ENCODE measurements at regions not wholly inside any gene's neighbourhood (a gene's known extent, or its start where the extent isn't known, plus 50 kb on each side); places are given as distances from the start of the nearest gene placed in this dataset.
A peak's percentile ranks its signal among the peaks of the same experiment; 100 is the strongest.
"Not testable (repeated sequence)": the region's sequence is repeated elsewhere in the genome, so short reads cannot be mapped to it uniquely, and the experiment has no call there.

GRCh38 chr2:37806004-37806403, 119.1 kb upstream of the RMDN2 start:
- DNase-seq (ENCODE audit: low spot score), result not testable (repeated sequence)

- DNase-seq (ENCODE audit: low spot score), result no peak
Measured at GRCh38 chr2:37809525-37809924, 115.6 kb upstream of the RMDN2 start.

GRCh38 chr2:37809931-37810570, 115.0 kb upstream of the RMDN2 start:
- no peak for DNase-seq (ENCODE audit: low spot score)

GRCh38 chr2:37812414-37812813, 112.7 kb upstream of the RMDN2 start:
- no peak for DNase-seq (ENCODE audit: low spot score)

DNA sequence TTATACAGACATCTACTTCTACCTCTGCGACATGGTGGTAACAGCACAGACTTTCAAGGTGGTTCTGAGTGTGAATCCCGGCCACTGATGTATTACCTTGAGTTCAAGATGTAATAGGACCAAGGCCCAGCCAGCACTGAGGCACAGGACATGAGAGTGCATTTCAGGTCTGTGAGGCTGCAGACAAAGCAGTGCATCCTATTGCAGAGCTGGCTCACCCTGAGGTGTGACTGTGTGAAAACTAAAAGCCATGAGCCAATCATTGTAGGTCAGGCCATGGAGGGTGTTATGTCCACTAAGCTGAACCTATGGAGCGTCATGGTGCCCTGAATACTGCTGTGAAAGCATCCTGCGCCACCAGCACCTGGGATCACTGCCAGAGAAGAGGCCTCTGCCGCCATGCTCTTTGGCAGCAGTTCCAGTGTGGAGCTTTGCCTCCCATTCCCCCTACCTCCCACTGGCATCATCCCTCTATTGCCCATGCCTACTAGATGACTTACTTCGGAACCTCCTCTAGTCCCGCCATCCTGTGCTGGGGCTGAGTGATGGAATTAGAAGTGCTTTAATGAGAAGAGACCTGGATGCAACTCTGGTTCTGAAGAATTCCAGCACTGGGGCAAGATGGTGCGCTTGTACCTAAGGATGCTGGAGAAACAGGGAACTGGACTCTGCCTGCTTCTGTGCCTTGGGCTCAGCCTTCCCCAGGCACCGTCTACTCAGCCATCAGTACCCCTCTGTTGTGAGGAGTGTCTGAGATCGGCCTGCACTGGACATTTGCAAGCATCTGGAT, 112.0 kb upstream of the RMDN2 start:
- DNase-seq (ENCODE audit: low spot score), result no peak

DNA sequence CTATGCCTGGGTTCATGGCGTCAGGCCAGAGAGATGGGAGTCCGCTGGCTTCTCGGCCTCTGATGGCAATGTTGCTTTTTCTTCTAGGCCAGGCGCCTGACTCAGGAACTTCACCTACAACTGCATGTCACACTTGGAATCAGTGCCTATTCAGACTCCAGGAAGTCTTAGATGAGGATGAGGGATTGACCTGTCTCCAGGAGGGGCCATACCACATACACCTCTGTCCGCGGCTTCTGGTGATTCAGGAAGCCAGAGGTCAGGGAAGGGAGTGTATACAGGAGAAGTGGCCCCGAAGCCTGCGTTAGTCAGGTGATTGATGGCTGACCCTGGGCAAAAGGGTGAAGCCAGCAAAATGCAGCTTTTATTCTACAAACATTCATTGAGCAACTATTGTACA, 109.1 kb upstream of the RMDN2 start:
- DNase-seq (ENCODE audit: low spot score), result no peak

- no peak for DNase-seq (ENCODE audit: low spot score)
Measured at GRCh38 chr2:37816686-37817085, 108.4 kb upstream of the RMDN2 start.

DNA sequence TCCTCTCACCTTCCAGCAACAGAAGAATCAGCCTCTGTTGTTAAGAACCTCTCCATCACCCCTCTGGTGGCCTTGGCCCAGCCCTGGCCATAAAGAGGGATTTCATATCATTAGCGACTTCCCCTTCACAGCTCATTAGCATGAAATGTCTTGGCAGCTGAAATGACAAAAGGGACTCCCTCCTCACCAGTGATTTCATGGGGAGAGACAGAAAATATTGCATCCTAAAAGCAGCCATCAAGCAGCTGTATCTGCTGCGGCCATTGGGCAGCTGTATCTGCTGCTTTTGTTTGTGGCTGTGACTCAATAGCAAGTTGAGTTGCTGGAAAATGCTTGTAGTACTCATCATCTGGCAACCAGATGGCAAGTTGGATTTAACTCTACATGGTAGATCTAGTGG, 105.9 kb upstream of the RMDN2 start:
- no peak for DNase-seq (ENCODE audit: low spot score)

DNA sequence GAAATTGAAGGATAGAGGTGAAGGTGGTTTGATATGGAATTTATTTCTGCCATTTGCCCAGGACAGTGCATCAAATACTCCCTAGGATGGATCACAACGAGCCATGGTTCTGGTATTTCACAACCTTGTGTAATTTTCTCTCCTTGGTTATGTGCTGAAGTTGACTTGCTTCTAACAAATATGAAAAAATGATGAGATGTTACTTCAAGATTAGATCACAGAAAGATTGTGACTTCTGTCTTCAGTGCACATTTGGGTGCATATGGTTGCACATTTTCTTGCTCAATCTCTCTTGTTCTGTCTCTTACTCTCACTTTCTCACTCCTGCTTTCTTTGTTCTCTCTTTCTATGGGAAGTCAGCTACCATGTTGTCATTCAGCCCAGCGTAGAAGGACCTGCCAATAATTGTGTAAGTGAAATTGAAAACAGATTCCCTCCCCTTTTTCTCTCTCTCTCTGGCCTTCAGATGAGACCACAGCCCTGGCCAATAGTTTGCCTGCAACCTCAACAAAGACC, 104.6 kb upstream of the RMDN2 start:
- no peak for DNase-seq (ENCODE audit: low spot score)

DNA sequence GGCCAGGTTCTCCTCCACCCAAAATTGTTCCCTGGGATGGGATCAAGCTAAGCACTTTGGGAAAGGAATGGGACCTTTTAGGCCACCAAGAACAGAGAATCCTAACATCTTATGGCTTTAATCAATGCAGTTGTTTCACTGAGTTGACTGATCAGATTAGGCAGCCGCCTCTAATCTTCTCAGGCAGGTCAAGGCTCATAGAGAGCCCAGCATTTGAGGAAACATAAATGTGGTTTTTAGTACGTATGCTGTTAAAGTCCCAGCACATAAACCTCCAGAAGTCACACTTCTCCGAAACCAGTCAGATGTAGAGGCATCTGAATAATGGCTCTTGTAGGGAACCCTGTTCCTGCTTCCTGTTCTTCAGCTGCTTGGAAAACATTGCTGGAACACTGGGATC, 99.5 kb upstream of the RMDN2 start:
- no peak for DNase-seq (ENCODE audit: low spot score)

- DNase-seq (ENCODE audit: low spot score), result no peak
Measured at GRCh38 chr2:37826611-37827010, 98.5 kb upstream of the RMDN2 start.

DNA sequence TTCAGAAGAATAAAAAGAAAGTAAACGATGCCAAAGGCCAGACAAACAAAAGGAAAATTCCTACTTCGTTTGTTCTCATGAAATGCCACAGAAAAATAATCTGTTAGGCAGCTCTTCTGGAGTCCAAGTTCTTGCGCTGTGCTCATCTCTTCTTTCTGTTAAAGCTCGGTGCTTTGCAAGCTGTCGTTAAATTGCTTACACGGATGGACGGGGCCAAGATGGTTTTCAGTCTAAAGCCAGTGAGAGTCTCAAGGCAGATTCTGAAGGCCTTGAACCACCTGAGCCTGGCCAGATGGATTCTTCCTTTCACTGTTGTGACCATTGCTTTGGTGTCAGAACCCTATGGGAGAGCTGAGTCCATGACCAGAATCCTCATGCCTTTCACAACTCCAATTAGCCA, 97.6 kb upstream of the RMDN2 start:
- no peak for DNase-seq (ENCODE audit: low spot score)

- no peak for DNase-seq (ENCODE audit: low spot score)
Measured at GRCh38 chr2:37827911-37828511, 97.1 kb upstream of the RMDN2 start.

DNA sequence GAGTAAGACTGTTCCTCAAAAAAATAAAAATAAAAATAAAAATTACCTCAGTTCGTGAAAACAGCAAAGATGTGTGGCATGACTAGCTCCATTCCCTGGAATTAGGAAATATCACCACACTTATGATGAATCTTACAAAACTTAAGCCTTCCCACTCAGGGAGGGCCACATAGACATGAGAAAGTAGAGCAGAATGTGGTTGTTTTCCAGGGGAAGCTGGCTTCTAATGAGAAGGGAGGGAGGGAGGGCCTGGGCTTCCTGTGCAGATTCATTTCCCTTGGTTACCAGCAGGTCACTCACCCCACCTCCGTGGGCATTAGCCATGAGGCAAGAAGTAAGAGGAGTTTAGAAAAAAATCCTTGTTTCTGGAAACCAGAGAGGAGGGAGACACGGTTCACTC, 95.9 kb upstream of the RMDN2 start:
- DNase-seq (ENCODE audit: low spot score), result no peak

DNA sequence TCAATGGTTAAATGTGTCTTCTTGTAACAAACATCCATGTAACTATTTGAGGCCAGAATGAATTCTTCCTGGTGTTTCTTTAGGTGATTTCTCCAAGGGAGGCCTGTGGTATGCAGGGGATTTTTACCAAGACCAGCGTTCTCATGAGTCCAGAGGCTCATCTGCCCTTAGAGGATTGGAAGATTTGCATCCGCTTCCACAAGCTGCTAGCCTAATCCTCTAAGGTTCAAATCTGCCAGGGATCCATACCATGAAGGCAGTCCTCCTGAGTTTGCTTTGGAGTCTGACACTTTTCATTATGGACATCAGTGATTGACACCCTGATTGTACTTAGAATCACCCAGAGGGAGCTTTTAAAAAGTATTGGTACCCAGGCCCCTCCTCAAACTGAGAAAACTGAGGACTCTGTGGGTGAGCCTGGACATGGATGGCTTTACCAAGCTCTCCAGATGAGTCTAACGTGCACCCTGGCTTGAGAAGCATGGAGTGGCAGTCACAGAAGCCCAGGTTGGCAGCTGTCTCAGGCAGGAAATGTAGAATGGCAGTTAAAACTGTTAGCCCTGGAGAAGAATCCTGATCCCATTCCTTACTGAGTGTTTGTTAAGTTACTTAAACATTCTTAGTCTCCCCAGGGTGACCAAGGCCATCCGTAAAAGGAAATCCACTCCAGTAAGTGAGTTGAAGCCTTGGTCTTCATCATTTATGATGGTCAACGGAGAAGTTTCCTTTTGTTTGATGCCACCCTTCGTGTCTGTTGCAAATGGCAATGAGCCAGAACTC, 95.3 kb upstream of the RMDN2 start:
- DNase-seq (ENCODE audit: low spot score), result no peak

- no peak for DNase-seq (ENCODE audit: low spot score)
Measured at GRCh38 chr2:37830636-37831035, 94.5 kb upstream of the RMDN2 start.

DNA sequence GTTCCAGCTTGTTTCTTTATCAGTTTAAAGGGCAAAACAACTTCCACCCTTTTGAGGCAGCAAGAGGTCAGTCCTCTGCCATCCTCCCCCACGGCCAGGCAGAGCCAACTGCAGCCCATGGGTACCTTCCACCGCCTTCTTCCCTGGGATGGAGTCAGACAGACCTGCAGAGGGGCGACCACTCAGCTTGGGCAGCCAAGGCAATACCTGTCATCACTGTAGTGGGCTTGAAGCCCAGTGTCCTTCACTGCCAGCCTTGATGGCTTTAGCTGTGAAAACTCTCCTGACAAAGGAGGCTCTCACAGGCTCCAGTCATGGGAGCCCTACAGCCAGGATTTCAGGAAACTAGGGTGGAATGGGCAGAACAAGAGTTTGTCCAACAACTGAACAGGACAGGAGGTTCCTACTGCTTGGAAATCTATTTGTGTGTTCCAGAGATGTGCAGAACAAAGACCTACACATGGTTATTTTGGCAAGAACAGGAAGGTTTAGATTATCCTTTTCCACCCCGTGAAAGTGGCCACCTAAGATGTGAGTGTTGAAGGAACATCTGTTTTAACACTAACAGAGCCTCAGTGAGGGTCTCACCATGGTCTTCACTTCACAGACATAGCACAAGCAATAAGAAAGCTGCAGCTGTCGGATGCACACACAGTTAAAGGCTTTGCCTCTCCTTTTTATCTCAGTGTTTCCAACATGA, 93.9 kb upstream of the RMDN2 start:
- no peak for DNase-seq (ENCODE audit: low spot score)

GRCh38 chr2:37832590-37833197, 92.4 kb upstream of the RMDN2 start:
- peak; percentile 22 for DNase-seq (ENCODE audit: low spot score)

DNA sequence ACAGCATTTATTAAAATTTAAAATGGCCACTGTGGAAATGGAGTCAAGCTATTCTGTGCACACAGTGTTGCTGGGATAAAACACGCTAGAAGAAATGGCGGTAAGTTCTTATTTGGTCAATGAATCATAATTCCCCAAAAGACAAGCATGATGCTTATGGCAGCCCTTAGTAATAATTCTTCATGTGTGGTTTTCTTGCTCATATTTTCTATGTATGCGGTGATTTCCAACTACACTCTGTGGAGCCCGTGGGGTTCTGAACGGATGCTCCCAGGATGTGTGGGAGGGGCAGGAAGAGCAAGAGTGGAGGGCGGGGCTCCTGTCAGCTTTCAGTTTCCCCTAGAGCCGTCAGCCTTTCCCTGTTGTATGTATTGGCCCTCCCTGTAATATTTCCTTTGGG, 91.7 kb upstream of the RMDN2 start:
- DNase-seq (ENCODE audit: low spot score), result no peak

GRCh38 chr2:37836270-37836669, 88.8 kb upstream of the RMDN2 start:
- DNase-seq (ENCODE audit: low spot score), result no peak

DNA sequence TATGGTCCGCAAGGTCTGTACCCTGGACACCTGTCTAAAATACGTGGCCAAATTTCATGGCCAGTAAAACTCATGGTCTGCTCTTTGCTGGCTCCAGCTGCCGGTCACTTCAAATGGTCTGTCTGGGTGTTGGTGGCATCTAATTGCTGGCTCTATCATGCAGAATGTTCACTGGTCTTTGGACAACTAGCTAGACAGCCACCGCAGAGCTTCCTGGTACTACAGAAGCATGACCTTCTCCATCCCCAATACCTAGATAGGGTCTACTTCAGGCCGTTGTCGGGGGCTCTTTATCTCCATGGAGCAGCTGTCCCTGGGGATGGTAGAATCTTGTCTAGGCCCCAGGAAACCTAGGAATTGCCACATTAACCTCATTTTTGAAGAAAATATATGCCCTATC, 88.4 kb upstream of the RMDN2 start:
- no peak for DNase-seq (ENCODE audit: low spot score)

All from hematopoietic multipotent progenitor cell treated with erythropoietin and hydrocortisone succinate and interleukin-3 and kit ligand, for 17 days (in vitro differentiated cells).